HepG2 (cell line): ENCODE measurements at regions not wholly inside any gene's neighbourhood (a gene's known extent, or its start where the extent isn't known, plus 50 kb on each side); places are given as distances from the start of the nearest gene placed in this dataset.
A peak's percentile ranks its signal among the peaks of the same experiment; 100 is the strongest.

Source experiments
- ATAC-seq: fragments of 200-7000 bp; cut with Tn5 transposase; 3 replicates; pipeline ENCODE4 v1.9.1; 2020; ENCODE audit warnings: mild to moderate bottlenecking, moderate library complexity
- BruUV-seq: library from RNA; stranded (reverse); fragments of 400-500 nt; replicated peaks from 2 replicates; lab custom pipeline; 2021; lab: Mats Ljungman, UMichigan
- CTCF ChIA-PET: fragments of 300-600 bp; formaldehyde crosslinking; extraction: SDS; loops from one replicate; lab custom pipeline; 2021; ENCODE audit warnings: low total read pairs, inconsistent platforms, low intra/inter-chr PET ratio; lab: Yijun Ruan, JAX
- POLR2A ChIA-PET: fragments of 350-600 bp; sonication (Branson Sonifier 250); formaldehyde crosslinking; loops from one replicate; lab custom pipeline; 2020; ENCODE audit warnings: antibody characterized with exemption, inconsistent platforms; lab: Yijun Ruan, JAX
- DNase-seq: peaks from one replicate; pipeline ENCODE4 v3.0.0-alpha.2; 2015; ENCODE audit warnings: low spot score
- FAIRE-seq: peaks from 3 replicates; lab custom pipeline; 2011; peaks lifted over from hg19 to GRCh38; lab: Jason Lieb, UNC
- H2AFZ ChIP-seq: one replicate; pipeline ENCODE4 v1.6.1; 2011; ENCODE audit warnings: low read length, inconsistent platforms
- H3K27ac ChIP-seq: fragments of 300-600 bp; 3 replicates; pipeline ENCODE4 v1.8.0; 2011; ENCODE audit warnings: mixed run types, mild to moderate bottlenecking, mixed read lengths, low read length, inconsistent platforms; ENCODE audit not compliant: insufficient read depth; ENCODE audit errors: extremely low read length
- H3K27me3 ChIP-seq, 2 experiments: fragments of 200-600 bp in 1 of 2; 2 replicates in 1 of 2; 3 replicates in 1 of 2; pipeline versions ENCODE4 v1.6.0 to v1.8.0; 2011; ENCODE audit warnings: low read length in 2 of 2, mild to moderate bottlenecking in 2 of 2, moderate library complexity in 2 of 2, inconsistent platforms in 1 of 2; ENCODE audit not compliant: insufficient read depth in 2 of 2, control insufficient read depth in 1 of 2
- H3K36me3 ChIP-seq, 2 experiments: fragments of 200-600 bp in 1 of 2; replicated peaks in 1 of 2; 2 replicates in 1 of 2; 3 replicates in 1 of 2; pipeline versions ENCODE4 v1.5.1 to v1.8.0; 2011; ENCODE audit warnings: low read length in 2 of 2, inconsistent platforms in 1 of 2; ENCODE audit not compliant: insufficient read depth in 2 of 2, control insufficient read depth in 1 of 2
- H3K4me1 ChIP-seq: 2 replicates; pipeline ENCODE4 v1.5.1; 2012; ENCODE audit warnings: low read length, inconsistent platforms; ENCODE audit not compliant: insufficient read depth
- H3K4me2 ChIP-seq: 2 replicates; pipeline ENCODE4 v1.6.0; 2011; ENCODE audit warnings: low read depth, low read length, inconsistent platforms
- H3K4me3 ChIP-seq, 3 experiments: fragments of 200-600 bp in 1 of 3; sonication (generic), shearing (Covaris generic) in 1 of 3; replicated peaks in 1 of 3; 2 replicates each; pipeline ENCODE4 v1.5.1; 2011 to 2016; ENCODE audit warnings: low read length in 3 of 3, inconsistent platforms in 2 of 3, low read depth in 2 of 3, mild to moderate bottlenecking in 2 of 3, control low read depth in 1 of 3, mixed read lengths in 1 of 3; ENCODE audit not compliant: insufficient read depth in 1 of 3
- H3K79me2 ChIP-seq: one replicate; pipeline ENCODE4 v1.6.1; 2011; ENCODE audit warnings: low read length, inconsistent platforms; ENCODE audit not compliant: insufficient read depth
- H3K9ac ChIP-seq: 2 replicates; pipeline ENCODE4 v1.6.0; 2011; ENCODE audit warnings: mild to moderate bottlenecking, low read depth, low read length, inconsistent platforms; ENCODE audit not compliant: insufficient read depth
- H3K9me3 ChIP-seq: 2 replicates; pipeline ENCODE4 v1.5.1; 2012; ENCODE audit warnings: mild to moderate bottlenecking, low read length
- H4K20me1 ChIP-seq: 2 replicates; pipeline ENCODE4 v1.6.0; 2011; ENCODE audit warnings: inconsistent platforms, mild to moderate bottlenecking, low read length, moderate library complexity; ENCODE audit not compliant: insufficient read depth
- CHD4 ChIP-seq: fragments of 200-600 bp; sonication (generic); IDR thresholded peaks from 2 replicates; pipeline ENCODE4 v1.7.0; 2017; ENCODE audit warnings: mild to moderate bottlenecking, low read length, borderline replicate concordance
- FOXC1 ChIP-seq: sonication (generic); formaldehyde crosslinking; IDR thresholded peaks from 2 replicates; pipeline ENCODE4 v1.8.0; 2022; ENCODE audit warnings: mild to moderate bottlenecking, missing genetic modification reagents, borderline replicate concordance
- SIX1 ChIP-seq: sonication (generic); formaldehyde crosslinking; IDR thresholded peaks from 2 replicates; pipeline ENCODE4 v1.4.0; 2020; ENCODE audit warnings: missing genetic modification reagents, borderline replicate concordance
- STAT5B ChIP-seq: sonication (generic); formaldehyde crosslinking; IDR thresholded peaks from 2 replicates; pipeline ENCODE4 v1.4.0; 2020; ENCODE audit warnings: missing genetic modification reagents
- ZFX ChIP-seq: sonication (generic); formaldehyde crosslinking; IDR thresholded peaks from 2 replicates; pipeline ENCODE4 v1.4.0; 2020; ENCODE audit warnings: mild to moderate bottlenecking, low read depth, missing genetic modification reagents, moderate library complexity
- ZNF280B ChIP-seq: sonication (generic); formaldehyde crosslinking; IDR thresholded peaks from 2 replicates; pipeline ENCODE4 v1.5.0; 2020; ENCODE audit warnings: missing genetic modification reagents, mild to moderate bottlenecking, borderline replicate concordance
- ZSCAN5A ChIP-seq: sonication (generic); formaldehyde crosslinking; IDR thresholded peaks from 2 replicates; pipeline ENCODE4 v1.8.0; 2022; ENCODE audit warnings: mild to moderate bottlenecking, missing genetic modification reagents, borderline replicate concordance
- WGBS: methylation state at CpG from one replicate; pipeline ENCODE4 v1.1.6; 2017; ENCODE audit warnings: low lambda C conversion rate; 5-methylcytosine and 5-hydroxymethylcytosine counted together
- in situ Hi-C: cut with HindIII; loops from 2 replicates; pipeline ENCODE4 v1.10.0; 2017; ENCODE audit warnings: low pct_unique_long_range_greater_than_20kb; ENCODE audit not compliant: extremely low pct_ligation_motif_present
- intact Hi-C: fragments of 100-400 bp; cut with micrococcal nuclease; formaldehyde crosslinking; loops from one replicate; pipeline ENCODE4 v1.10.0; 2022; ENCODE audit not compliant: unreplicated experiment
- TF ChIP-seq, protein P1 (sequence below): sonication (generic); formaldehyde crosslinking; IDR thresholded peaks from 2 replicates; pipeline ENCODE4 v1.5.1; 2020; ENCODE audit warnings: missing genetic modification reagents, mild to moderate bottlenecking, borderline replicate concordance
- TF ChIP-seq, protein P2 (sequence below): sonication (generic); formaldehyde crosslinking; IDR thresholded peaks from 2 replicates; pipeline ENCODE4 v1.4.0; 2020; ENCODE audit warnings: mild to moderate bottlenecking, missing genetic modification reagents
- TF ChIP-seq, protein P3 (sequence below): sonication (generic); formaldehyde crosslinking; IDR thresholded peaks from 2 replicates; pipeline ENCODE4 v1.9.0; 2021; ENCODE audit warnings: missing genetic modification reagents, borderline replicate concordance

GRCh38 chr13:40072663-40073120 is 417.2 kb downstream of the COG6 start:
- FAIRE-seq (peak; percentile 87), ATAC-seq (peak; percentile 97), DNase-seq (peak; percentile 95)
- Histone ChIP-seq H3K27me3 (no peaks in the 10 kb centered on the region), H3K4me2 (peak overlapping the region; percentile 54), H2AFZ (peak overlapping the region; percentile 39), H3K27ac (peak overlapping the region; percentile 83), H3K9ac (peak overlapping the region; percentile 52; the same call in 1 of the 2 replicates), H3K9me3 (no peaks in the 10 kb centered on the region), H3K4me1 (peaks cover 76% of the 10 kb centered on the region), H3K79me2 (no peaks in the 10 kb centered on the region), H3K4me3 (peak overlapping the region in 2 of 3 experiments; percentile 31 to 42; a peak in 3 of 6 replicates), H4K20me1 (no peaks in the 10 kb centered on the region), H3K36me3 (no peaks in the 10 kb centered on the region)
- in situ Hi-C loops, result loop anchor here (5.0 kb wide), 1 partner anchor 610 kb away; no protein-coding TSS in a partner anchor
- ChIA-PET POLR2A (interaction anchor here (1.5 kb wide), 2 partner anchors 492 to 596 kb away, joined by 3 to 5 read pairs; no protein-coding TSS in a partner anchor), CTCF (no interaction called here)
- no TSS peak for BruUV-seq
- intact Hi-C loops, result no loop called here
- 2% methylated on average over 4 of the region's 4 CpGs for WGBS
- TF ChIP-seq, protein P1, sequence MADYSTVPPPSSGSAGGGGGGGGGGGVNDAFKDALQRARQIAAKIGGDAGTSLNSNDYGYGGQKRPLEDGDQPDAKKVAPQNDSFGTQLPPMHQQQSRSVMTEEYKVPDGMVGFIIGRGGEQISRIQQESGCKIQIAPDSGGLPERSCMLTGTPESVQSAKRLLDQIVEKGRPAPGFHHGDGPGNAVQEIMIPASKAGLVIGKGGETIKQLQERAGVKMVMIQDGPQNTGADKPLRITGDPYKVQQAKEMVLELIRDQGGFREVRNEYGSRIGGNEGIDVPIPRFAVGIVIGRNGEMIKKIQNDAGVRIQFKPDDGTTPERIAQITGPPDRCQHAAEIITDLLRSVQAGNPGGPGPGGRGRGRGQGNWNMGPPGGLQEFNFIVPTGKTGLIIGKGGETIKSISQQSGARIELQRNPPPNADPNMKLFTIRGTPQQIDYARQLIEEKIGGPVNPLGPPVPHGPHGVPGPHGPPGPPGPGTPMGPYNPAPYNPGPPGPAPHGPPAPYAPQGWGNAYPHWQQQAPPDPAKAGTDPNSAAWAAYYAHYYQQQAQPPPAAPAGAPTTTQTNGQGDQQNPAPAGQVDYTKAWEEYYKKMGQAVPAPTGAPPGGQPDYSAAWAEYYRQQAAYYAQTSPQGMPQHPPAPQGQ (CRISPR knock-in tag), result no peak
- TF ChIP-seq SIX1 (CRISPR knock-in tag) (peak; percentile 83; the same call in 1 of the 2 replicates), STAT5B (no peak), ZNF280B (CRISPR knock-in tag) (no peak), ZSCAN5A (CRISPR knock-in tag) (peak; percentile 25; the same call in 1 of the 2 replicates), FOXC1 (CRISPR knock-in tag) (peak; percentile 46; the same call in 1 of the 2 replicates), CHD4 (no peak), ZFX (peak; percentile 42; the same call in 1 of the 2 replicates)
- TF ChIP-seq, protein P2, sequence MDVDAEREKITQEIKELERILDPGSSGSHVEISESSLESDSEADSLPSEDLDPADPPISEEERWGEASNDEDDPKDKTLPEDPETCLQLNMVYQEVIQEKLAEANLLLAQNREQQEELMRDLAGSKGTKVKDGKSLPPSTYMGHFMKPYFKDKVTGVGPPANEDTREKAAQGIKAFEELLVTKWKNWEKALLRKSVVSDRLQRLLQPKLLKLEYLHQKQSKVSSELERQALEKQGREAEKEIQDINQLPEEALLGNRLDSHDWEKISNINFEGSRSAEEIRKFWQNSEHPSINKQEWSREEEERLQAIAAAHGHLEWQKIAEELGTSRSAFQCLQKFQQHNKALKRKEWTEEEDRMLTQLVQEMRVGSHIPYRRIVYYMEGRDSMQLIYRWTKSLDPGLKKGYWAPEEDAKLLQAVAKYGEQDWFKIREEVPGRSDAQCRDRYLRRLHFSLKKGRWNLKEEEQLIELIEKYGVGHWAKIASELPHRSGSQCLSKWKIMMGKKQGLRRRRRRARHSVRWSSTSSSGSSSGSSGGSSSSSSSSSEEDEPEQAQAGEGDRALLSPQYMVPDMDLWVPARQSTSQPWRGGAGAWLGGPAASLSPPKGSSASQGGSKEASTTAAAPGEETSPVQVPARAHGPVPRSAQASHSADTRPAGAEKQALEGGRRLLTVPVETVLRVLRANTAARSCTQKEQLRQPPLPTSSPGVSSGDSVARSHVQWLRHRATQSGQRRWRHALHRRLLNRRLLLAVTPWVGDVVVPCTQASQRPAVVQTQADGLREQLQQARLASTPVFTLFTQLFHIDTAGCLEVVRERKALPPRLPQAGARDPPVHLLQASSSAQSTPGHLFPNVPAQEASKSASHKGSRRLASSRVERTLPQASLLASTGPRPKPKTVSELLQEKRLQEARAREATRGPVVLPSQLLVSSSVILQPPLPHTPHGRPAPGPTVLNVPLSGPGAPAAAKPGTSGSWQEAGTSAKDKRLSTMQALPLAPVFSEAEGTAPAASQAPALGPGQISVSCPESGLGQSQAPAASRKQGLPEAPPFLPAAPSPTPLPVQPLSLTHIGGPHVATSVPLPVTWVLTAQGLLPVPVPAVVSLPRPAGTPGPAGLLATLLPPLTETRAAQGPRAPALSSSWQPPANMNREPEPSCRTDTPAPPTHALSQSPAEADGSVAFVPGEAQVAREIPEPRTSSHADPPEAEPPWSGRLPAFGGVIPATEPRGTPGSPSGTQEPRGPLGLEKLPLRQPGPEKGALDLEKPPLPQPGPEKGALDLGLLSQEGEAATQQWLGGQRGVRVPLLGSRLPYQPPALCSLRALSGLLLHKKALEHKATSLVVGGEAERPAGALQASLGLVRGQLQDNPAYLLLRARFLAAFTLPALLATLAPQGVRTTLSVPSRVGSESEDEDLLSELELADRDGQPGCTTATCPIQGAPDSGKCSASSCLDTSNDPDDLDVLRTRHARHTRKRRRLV (CRISPR knock-in tag), result no peak
- TF ChIP-seq, protein P3, sequence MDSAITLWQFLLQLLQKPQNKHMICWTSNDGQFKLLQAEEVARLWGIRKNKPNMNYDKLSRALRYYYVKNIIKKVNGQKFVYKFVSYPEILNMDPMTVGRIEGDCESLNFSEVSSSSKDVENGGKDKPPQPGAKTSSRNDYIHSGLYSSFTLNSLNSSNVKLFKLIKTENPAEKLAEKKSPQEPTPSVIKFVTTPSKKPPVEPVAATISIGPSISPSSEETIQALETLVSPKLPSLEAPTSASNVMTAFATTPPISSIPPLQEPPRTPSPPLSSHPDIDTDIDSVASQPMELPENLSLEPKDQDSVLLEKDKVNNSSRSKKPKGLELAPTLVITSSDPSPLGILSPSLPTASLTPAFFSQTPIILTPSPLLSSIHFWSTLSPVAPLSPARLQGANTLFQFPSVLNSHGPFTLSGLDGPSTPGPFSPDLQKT (CRISPR knock-in tag), result no peak
